IgD-negative memory B cell (primary cell): ENCODE measurements at regions not wholly inside any gene's neighbourhood (a gene's known extent, or its start where the extent isn't known, plus 50 kb on each side); places are given as distances from the start of the nearest gene placed in this dataset.
"Not testable (repeated sequence)": the region's sequence is repeated elsewhere in the genome, so short reads cannot be mapped to it uniquely, and the experiment has no call there.

Source experiments
- H3K27ac Mint-ChIP-seq, 3 donors: one replicate each; pipeline ENCODE4 v1.8.0; 2020 to 2022; ENCODE audit warnings: mild to moderate bottlenecking in 3 of 3, mixed read lengths in 3 of 3, moderate library complexity in 1 of 3
- H3K27me3 Mint-ChIP-seq: one replicate; pipeline ENCODE4 v1.8.0; 2021; ENCODE audit warnings: mixed read lengths
- H3K36me3 Mint-ChIP-seq: one replicate; pipeline ENCODE4 v1.8.0; 2020; ENCODE audit warnings: mild to moderate bottlenecking, mixed read lengths
- H3K4me1 Mint-ChIP-seq, 3 donors: one replicate each; pipeline ENCODE4 v1.8.0; 2020 to 2022; ENCODE audit warnings: mixed read lengths in 3 of 3, mild to moderate bottlenecking in 1 of 3
- H3K4me3 Mint-ChIP-seq, 4 donors: one replicate each; pipeline ENCODE4 v1.8.0; 2020 to 2022; ENCODE audit warnings: mild to moderate bottlenecking in 4 of 4, mixed read lengths in 4 of 4, moderate library complexity in 3 of 4
- H3K9me3 Mint-ChIP-seq, 3 donors: one replicate each; pipeline ENCODE4 v1.8.0; 2020 to 2021; ENCODE audit warnings: mixed read lengths in 3 of 3, mild to moderate bottlenecking in 1 of 3

DNA sequence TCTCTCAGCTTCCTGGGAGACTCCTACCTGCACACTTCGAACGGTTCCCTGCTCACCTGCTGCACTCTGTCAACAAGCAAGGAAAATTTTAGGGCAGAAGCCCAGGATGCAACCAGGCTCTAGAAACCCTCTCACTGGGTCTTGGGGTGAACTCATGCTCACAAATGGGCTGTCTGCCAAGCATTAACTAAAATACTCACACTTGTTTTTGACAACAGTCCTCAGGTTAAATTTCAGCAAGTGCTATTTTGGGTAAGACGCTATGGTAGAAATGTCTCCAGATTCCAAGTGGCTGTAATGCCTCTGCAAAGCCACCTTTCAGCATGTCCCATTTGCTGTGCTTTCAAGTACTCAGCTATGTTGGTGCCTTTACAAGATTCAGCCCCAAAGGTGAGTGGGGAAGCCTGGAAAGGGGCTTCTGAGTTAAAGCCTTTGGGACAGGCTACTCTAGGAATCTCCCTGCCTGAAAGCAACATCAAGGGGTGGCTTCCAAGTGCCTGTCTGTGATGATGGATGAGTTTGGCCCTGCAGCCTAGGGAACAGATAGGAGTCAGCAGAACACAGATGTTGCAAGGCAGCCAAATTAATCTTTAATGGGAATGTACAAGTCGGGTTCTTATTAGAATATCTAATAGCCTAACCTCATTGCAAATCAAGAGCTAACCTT, 211.9 kb upstream of the SPAG17 start:
- no peaks in the 10 kb centered on the region for H3K27me3 Mint-ChIP-seq
- H3K27ac Mint-ChIP-seq: no peak overlapping the region
- no peaks in the 10 kb centered on the region for H3K36me3 Mint-ChIP-seq
- H3K4me1 Mint-ChIP-seq: peaks cover 0 to 2% (median 0%) of the 10 kb centered on the region in 3 donors
- no peaks in the 10 kb centered on the region for H3K9me3 Mint-ChIP-seq
- H3K4me3 Mint-ChIP-seq: no peak overlapping the region

DNA sequence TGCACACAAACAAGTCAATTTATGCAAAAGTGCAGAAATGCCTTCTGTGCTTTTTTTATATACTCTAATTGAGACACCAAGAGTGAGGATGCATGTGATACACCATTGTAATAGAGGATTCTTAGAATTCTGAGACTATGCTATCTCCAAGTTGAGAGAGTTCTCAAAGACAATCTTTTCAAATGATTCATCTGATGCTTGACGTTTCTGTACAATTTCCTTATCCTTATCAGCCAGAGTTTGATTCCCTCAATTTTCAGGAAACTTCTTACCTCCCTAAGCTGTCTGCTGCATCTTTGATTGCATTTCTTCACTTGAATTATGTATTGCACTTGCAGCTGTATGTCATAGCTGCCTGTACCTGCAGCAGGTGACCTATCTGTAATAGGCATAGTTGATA, 211.3 kb upstream of the SPAG17 start:
- no peaks in the 10 kb centered on the region for H3K27me3 Mint-ChIP-seq
- H3K4me3 Mint-ChIP-seq: no peak overlapping the region
- H3K27ac Mint-ChIP-seq: no peak overlapping the region
- H3K4me1 Mint-ChIP-seq: peaks cover 0 to 2% (median 0%) of the 10 kb centered on the region in 3 donors
- H3K36me3 Mint-ChIP-seq: no peaks in the 10 kb centered on the region
- no peaks in the 10 kb centered on the region for H3K9me3 Mint-ChIP-seq

DNA sequence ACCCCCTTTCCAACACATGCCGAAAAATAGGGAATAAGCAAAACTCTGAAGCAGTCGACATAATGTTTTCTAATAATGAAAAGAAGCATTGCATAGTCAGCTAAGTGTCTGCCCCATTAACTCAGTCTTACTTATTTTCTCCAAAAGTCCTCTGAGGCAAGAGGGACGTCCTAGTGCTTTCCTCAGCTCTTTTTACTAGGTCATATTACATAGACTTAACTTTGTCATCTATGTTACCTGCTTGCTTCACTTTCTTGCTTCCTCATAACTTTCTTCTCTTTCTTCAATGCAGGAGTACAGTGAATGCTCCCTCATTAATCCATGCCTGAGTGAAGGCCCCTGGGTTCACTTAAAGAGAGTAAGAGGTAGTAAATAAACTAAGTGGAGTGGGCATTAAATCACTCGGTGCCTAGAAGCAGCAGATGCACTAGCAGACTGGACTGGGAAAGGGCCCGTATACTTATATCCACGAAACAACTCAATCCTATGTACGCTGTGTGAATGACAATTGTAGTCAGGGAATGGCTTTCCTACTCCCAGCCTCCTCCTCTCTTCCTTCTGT, 210.5 kb upstream of the SPAG17 start:
- Mint-ChIP-seq H3K4me1 (peaks cover 0 to 2% (median 0%) of the 10 kb centered on the region in 3 donors), H3K27ac (no peak overlapping the region), H3K9me3 (peaks cover 0 to 2% (median 0%) of the 10 kb centered on the region in 3 donors), H3K27me3 (no peaks in the 10 kb centered on the region), H3K36me3 (no peaks in the 10 kb centered on the region), H3K4me3 (no peak overlapping the region)

DNA sequence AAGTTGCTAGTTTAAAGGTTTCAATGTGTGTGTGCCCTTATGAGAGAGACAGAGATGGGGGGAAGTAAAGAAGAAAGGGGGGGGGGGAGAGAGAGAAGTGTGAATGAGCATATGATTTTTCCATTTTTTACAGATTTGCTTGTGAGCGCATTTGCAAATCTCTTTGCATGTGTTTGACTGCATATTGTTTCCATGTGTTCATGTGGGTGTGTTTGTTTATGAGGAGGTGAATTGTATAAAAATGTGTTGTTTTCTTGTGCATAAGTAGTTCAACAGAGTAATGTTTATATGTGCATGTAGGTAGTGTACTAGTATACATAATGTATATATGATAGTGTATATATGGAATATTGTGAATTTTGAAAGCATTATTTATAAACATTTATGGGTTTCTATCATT, 205.9 kb upstream of the SPAG17 start:
- H3K36me3 Mint-ChIP-seq: no peaks in the 10 kb centered on the region
- H3K27me3 Mint-ChIP-seq: no peaks in the 10 kb centered on the region
- no peak overlapping the region for H3K4me3 Mint-ChIP-seq
- H3K27ac Mint-ChIP-seq: no peak overlapping the region
- H3K9me3 Mint-ChIP-seq: peaks cover 0 to 2% (median 0%) of the 10 kb centered on the region in 3 donors
- H3K4me1 Mint-ChIP-seq: no peaks in the 10 kb centered on the region

DNA sequence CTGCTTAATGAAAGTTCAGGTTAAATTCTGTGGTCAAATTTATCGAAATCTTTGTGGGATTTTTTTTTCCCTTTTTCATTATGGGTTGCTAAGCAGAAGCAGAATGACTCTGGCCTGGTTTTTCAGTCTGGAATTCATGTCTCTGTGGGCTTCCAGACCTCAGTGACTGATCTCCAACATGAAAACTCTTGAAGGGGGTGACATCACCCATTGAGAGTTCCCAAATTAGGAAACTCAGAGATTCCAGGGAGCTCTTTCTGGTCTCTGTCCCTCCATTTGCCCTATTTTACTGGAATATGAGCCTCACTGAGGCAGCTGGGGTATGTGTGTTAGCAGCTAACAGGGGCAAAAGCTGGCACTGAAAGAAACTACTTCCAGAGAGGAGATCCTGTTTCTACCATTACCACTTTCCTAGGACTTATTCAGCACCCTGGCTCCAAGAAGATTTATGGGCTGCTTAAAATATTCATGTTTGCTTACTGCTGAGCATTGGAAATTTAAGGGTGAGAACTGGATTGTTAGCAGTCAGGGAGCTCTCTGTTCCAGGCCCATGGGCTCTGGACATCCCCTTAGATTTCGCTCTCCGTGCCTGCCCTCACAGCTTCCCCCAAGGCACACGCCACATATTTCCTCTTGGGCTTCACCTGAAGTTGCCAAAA, 203.4 kb upstream of the SPAG17 start:
- Mint-ChIP-seq H3K27me3 (no peaks in the 10 kb centered on the region), H3K4me3 (no peak overlapping the region), H3K27ac (no peak overlapping the region), H3K4me1 (no peaks in the 10 kb centered on the region), H3K9me3 (peaks cover 0 to 2% (median 0%) of the 10 kb centered on the region in 3 donors), H3K36me3 (no peaks in the 10 kb centered on the region)

DNA sequence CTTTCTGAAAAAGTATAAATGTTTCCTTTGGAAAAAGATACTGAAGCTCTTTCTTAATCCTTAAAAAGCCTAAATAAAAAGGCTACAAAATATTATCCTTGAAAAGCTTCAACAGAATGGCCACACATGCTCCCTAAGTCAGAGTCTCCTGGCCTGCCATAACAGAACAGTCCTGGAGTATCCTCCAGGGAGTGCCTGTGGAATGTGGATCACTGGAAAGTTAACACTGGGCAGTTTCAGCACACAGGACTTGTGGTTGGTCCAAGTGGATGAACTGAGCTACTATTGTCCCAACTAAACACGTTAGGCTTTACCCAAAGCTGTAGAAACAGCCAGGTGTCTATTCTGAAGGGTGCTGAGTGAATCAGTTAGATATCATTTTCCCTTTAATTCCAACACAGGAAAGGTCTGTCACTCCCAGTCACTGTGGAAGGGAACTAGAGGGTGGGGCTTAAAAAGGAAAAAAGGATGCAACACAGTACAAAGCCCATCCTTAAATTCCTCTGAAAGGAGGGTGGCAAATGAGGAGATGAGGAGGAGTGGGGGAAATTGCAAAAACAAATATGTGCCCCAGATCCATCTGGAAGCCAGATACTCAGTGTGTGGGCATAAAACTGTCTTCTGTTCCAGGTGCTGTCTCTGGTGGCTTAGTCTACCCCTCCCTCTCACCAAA, 196.3 kb upstream of the SPAG17 start:
- Mint-ChIP-seq H3K27me3 (no peaks in the 10 kb centered on the region), H3K4me3 (no peak overlapping the region), H3K9me3 (peaks cover 1 to 11% (median 2%) of the 10 kb centered on the region in 3 donors), H3K27ac (no peak overlapping the region), H3K36me3 (no peaks in the 10 kb centered on the region), H3K4me1 (peaks cover 0 to 1% (median 0%) of the 10 kb centered on the region in 3 donors)

DNA sequence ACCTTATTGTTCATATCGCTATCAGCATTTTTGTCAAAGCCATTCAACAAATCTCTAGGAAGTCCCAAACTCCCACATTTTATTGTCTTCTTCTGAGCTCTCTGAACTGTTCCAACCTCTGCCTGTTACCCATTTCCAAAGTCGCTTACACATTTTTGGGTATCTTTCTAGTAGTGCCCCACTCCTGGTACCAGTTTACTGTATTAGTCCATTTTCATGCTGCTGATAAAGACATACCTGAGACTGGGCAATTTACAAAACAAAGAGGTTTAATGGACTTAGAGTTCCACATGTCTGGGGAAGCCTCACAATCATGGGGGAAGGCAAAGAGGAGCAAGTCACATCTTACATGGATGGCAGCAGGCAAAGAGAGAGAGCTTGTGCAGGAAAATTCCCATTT, 192.2 kb upstream of the SPAG17 start:
- peaks cover 3 to 22% (median 6%) of the 10 kb centered on the region in 3 donors for H3K9me3 Mint-ChIP-seq
- H3K4me1 Mint-ChIP-seq, H3K27ac Mint-ChIP-seq, H3K27me3 Mint-ChIP-seq, H3K36me3 Mint-ChIP-seq, H3K4me3 Mint-ChIP-seq: not testable (repeated sequence)

DNA sequence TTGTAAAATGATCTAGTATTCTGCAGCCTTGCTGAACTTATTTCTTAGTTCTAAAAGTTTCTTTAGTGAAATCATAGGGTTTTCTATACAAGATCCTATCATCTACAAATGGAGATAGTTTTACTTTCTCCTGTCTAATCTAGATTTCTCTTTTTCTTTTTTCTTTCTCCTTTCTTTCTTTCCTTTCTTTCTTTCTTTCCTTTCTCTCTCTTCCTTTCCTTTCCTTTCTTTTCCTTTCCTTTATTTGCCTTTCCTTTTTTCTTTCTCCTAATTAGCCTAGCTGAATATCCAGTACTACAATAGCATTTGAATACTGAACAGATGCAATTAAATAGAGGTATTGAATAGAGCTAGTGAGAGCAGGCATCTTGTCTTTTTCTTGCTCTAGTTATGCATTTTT, 186.6 kb upstream of the SPAG17 start:
- peaks cover 10 to 29% (median 12%) of the 10 kb centered on the region in 3 donors for H3K9me3 Mint-ChIP-seq
- no peak overlapping the region for H3K4me3 Mint-ChIP-seq
- no peaks in the 10 kb centered on the region for H3K4me1 Mint-ChIP-seq
- peaks cover 2% of the 10 kb centered on the region for H3K36me3 Mint-ChIP-seq
- no peak overlapping the region for H3K27ac Mint-ChIP-seq
- no peaks in the 10 kb centered on the region for H3K27me3 Mint-ChIP-seq

DNA sequence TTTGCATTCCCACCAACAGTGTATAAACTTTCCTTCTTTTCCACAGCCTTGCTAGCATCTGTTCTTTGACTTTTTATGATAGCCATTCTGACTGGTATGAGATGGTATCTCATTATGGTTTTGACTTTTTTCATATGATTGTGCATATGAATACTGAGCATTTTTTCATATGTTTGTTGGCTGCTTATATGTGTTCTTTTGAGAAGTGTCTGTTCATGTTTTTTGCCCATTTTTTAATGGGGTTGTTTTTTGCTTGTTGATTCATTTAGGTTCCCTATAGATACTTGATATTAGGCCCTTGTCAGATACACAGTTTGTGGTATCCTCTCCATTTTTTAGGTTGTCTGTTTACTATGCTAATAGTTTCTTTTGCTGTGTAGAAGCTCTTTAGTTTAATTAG, 185.8 kb upstream of the SPAG17 start:
- Mint-ChIP-seq H3K27ac (no peak overlapping the region), H3K36me3 (peaks cover 2% of the 10 kb centered on the region), H3K4me1 (no peaks in the 10 kb centered on the region), H3K4me3 (no peak overlapping the region), H3K27me3 (no peaks in the 10 kb centered on the region), H3K9me3 (peaks cover 12 to 29% (median 13%) of the 10 kb centered on the region in 3 donors)

DNA sequence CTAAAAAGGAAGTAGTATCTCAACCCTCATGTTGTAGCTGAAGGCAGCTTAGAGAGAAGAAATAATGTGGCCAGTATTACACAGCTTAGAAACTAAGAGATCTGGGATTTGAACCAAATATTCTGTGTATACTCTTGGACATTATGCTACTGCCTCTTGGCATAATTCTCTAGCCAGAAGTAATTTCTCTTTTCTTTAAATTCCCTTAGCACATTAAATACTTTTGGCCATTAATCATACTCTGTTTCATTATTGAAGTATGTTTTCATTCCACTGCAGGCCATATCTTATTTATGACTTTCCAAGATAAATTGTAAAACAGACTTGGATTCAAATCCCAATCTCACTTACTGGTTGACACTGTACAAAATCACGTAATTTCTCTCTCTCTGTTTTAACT, 181.3 kb upstream of the SPAG17 start:
- no peak overlapping the region for H3K27ac Mint-ChIP-seq
- peaks cover 13 to 41% (median 21%) of the 10 kb centered on the region in 3 donors for H3K9me3 Mint-ChIP-seq
- H3K4me1 Mint-ChIP-seq: no peaks in the 10 kb centered on the region
- no peak overlapping the region for H3K4me3 Mint-ChIP-seq
- peaks cover 3% of the 10 kb centered on the region for H3K36me3 Mint-ChIP-seq
- no peaks in the 10 kb centered on the region for H3K27me3 Mint-ChIP-seq

DNA sequence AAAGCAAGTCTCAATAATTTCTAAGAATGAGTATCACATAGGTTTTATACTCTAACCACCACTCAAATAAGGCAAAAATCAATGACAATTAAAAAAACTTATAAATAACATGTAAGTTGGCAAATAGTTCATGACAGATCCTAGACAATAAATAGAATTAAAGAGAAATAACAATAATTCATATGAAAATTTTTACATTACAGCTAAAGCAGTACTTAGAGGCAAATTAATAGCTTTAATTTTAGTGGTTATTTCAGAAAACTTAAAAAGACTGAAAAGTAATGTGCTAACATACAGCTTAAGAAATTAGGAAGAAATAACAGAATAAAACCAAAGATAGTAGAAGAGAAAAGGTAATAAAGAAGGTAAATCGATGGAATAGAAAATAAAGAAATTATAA, 179.9 kb upstream of the SPAG17 start:
- Mint-ChIP-seq H3K4me3 (no peak overlapping the region), H3K36me3 (peaks cover 3% of the 10 kb centered on the region), H3K27me3 (no peaks in the 10 kb centered on the region), H3K27ac (no peak overlapping the region), H3K4me1 (no peaks in the 10 kb centered on the region), H3K9me3 (peaks cover 8 to 37% (median 18%) of the 10 kb centered on the region in 3 donors)

DNA sequence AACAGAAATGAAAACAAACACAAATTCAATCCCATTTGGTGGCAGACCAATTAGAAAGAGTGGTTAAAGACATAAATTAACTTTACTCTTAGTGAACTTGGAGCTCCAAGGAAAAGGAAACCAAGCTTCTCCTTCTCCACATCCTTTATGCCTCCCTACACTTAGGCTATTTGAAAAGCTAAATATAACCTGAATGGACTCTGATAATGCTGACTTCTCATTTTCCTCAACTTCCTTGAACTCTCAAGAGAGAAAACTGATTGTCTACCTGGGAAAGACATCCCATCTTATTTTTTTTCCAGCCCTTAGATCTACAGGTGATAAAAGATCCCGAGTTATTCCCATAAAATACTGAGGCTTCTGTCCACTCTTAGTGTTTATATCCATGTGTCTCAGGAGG, 178.4 kb upstream of the SPAG17 start:
- Mint-ChIP-seq H3K9me3 (peaks cover 8 to 36% (median 16%) of the 10 kb centered on the region in 3 donors), H3K27ac (no peak overlapping the region), H3K27me3 (no peaks in the 10 kb centered on the region), H3K4me3 (peak overlapping the region in 1 of 4 donors; percentile 61), H3K4me1 (no peaks in the 10 kb centered on the region), H3K36me3 (peaks cover 3% of the 10 kb centered on the region)

DNA sequence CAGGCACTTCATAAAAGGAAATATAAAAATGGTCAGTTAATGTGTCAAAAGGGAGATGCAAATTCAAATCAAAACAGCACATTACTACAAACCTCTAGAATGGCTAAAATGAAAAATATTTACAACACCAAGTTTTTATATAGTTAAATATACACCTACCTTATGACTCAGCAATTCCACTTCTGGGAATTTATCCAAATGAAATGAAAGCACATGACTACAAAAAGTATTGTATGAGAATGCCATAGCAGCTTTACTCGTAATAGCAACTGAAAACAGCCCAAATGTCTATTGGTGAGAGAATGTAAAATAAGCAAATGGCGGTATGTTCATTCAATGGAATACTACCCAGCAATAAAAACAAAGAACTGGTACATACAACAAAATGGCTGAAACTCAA, 175.8 kb upstream of the SPAG17 start:
- peaks cover 7 to 31% (median 12%) of the 10 kb centered on the region in 3 donors for H3K9me3 Mint-ChIP-seq
- peaks cover 2% of the 10 kb centered on the region for H3K36me3 Mint-ChIP-seq
- H3K27me3 Mint-ChIP-seq: no peaks in the 10 kb centered on the region
- no peaks in the 10 kb centered on the region for H3K4me1 Mint-ChIP-seq
- no peak overlapping the region for H3K4me3 Mint-ChIP-seq
- H3K27ac Mint-ChIP-seq: no peak overlapping the region

DNA sequence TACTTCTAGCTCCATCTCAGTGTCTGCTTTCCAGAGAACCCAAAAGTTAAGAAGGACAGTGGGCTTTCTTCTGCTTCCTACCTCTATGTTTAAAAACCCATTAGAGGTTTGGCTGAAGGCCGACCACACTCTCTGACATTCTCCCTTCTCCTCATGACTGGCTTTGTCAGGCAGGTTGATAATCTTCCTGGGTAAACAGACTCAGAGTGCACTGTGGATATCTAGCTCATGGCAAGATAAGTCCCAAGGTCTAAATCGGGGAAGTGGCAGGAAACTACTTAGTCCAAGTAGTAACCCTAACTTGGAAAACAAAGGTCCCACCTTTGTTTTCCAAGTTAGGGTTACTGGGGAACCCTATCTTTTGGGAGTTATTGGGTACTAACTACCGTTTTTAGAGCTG, 161.9 kb upstream of the SPAG17 start:
- H3K27ac Mint-ChIP-seq: no peak overlapping the region
- no peaks in the 10 kb centered on the region for H3K36me3 Mint-ChIP-seq
- no peak overlapping the region for H3K4me3 Mint-ChIP-seq
- no peaks in the 10 kb centered on the region for H3K9me3 Mint-ChIP-seq
- no peaks in the 10 kb centered on the region for H3K4me1 Mint-ChIP-seq
- peaks cover 2% of the 10 kb centered on the region for H3K27me3 Mint-ChIP-seq
